UCSD-AML1 (cell line): ENCODE measurements at regions not wholly inside any gene's neighbourhood (a gene's known extent, or its start where the extent isn't known, plus 50 kb on each side); places are given as distances from the start of the nearest gene placed in this dataset.

Experiments
- DNase-seq: peaks from one replicate; lab custom pipeline; 2025; ENCODE audit not compliant: unreplicated experiment; lab: John Stamatoyannopoulos, UW

DNA sequence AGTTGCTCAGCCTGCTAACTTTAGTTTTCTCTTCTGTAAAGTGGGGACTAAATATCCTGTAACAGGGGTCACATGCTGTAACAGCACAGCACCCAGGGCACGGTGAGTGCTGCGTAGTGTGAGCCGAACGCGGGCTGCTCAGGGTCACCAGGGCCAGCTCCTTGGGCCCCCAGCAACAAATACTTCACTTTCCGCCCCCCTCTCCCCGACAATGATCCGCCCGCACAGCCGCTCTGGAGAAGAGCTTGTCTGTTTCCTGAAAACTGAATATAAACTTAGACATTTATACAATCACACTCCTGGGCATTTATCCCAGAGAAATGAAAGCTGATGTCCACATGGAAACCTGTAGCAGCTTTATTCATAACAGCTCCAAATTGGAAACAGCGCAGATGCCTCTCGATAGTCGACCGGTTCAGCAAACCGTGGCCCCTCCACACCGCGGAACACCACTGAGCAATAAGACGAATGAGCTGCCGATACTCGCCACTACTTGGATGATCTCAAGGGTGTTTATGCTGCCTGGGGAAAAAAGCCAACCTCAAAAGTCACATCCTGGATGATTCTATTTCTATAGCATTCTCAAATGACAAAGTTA lies 267.2 kb downstream of the PARN start:
- DNase-seq = no peak

DNA sequence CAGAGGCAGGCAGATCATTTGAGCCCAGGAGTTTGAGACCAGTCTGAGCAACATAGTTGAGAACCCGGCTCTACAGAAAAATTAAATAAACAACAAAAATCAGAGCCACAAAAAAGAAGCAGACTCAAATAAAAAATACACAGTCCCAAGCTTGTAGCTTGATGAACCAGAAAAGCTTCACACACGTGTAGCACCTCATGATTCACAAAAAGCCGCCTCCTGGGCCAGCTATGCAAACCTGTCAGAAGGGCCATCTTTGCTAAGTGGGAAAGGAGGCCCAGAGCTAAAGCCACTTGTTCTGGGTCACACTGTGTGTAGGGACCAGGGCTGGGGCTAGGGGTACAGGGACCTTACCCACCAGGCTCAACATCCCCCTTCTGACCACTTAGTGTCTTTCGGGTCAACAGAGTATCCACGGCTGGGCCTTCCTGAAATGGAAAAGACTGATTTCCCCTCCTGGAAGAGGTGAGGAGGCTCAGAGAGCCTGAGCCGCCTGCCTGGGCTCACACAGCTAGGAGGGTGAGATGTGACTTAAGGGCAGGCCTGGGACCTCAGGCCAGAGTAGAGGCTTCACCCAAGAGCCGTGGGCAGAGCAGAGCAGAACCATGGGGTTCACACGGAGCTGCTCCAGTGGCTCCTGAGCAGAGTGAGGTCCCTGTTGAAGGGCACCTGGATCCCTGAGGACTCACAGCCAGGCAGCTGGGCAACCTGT lies 269.6 kb downstream of the PARN start:
- DNase-seq = no peak

DNA sequence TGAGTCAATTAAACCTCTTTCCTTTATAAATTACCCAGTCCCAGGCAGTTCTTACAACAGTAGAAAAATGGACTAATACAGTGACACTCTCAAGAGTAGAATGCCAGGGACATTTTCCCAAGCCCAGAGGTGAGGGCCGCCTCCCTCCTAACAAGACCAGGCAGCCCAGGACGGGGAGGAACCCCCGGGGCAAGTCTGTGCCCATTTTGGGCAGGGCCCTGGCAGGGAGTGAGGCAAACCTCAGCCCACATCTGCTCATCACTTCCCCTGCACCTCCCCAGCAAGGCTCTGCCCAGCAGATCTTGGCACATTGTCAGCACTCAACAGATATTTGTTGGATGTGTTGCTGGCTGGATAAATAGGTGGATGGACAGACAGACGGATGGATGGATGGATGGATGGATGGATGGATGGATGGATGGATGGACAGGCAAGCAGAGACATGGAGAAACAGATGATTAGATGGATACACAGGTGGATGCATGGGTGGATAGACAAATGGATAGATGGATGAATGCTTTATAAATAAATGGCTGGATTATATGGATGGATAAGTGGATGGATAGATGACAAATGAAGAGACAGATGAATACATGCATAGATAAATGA lies 271.3 kb downstream of the PARN start:
- DNase-seq = no peak

DNA sequence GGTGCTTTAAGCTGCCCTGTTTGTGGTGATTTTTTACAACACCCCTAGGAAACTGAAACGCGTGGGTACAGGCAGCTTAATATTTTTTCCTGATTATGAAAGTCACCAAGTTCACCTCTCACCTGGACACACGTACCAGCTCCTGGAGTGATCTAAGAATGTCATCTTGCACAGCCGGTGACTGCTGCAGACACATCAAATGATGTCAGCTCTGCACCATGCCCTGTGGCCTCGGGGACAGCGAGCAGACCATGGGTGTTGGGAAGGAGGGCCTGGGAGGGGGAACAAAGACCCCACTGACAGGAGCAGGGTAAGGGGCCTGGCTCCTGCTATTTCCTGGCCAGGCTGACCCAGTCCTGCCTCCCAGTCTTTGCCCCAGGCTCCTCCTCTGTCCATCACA lies 272.7 kb downstream of the PARN start:
- DNase-seq = no peak

DNA sequence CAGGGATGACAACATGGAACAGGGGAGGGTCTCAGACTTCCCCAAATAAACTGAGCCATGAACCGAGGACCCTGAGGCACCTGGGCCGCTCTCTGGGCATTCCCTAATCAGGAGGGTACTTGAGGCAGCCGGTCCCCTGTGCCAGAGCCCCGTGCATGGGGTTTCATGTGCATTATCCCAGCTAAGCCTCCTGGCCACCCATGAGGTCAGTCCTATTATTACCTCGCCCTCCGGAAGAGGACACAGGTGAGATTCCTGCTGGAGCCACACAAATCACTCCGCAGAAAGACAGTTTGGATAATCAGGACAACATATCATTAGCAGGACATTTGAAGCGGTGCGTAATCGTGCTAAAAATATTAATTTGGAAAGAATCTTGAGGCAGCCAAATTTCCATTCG lies 274.0 kb downstream of the PARN start:
- no peak for DNase-seq

DNA sequence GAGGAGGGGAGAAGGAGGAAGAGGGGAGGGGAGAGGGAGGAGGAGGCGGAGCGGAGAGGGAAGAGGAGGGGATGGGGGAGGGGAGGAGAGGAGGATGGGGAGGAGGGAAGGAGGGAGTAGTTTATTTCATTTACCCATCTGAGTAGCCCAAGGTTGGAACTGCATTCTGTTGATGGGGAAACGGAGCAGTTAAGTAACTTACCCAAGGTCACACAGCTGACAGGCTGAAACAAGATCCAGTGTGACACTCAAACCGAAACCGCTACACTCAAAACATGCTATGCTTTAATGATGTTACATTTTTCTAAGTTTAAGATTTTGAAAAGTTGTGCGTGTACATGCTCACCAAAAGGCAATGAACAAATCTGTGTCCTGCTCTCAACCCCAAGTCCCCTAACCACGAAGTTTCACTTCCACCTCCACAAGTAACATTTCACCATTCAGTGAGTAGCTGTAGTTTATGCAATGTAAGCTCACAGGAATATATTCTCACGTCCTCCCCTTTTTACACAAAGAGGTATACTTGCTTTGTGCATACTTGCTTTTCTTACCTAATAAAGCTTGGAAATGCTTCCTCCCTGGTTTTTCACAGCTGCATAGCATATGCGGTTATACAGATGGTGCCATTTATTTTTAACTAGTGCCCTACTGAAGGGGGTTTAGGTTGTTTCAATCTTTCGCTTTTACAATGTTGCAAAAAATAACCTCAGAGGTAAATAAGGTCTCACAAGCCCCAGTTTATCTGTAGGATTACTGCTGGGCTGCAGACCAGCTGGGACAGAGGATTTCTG lies 275.3 kb downstream of the PARN start:
- DNase-seq = no peak

DNA sequence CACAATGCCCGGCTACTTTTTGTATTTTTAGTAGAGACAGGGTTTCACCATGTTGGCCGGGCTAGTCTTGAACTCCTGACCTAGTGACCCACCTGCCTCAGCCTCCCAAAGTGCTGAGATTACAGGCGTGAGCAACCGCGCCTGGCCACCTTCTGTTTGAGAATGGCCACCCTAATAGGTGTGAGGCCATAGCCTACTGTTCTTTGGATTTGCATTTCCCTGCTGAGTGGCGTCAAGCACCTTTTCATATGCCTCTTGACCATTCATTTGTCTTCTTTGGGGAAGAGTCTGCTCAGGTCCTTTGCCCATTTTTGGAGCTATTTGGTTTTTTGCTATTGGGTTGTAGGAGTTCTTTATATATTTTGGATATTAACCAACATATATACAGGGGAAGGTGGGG lies 276.7 kb downstream of the PARN start:
- DNase-seq = no peak

DNA sequence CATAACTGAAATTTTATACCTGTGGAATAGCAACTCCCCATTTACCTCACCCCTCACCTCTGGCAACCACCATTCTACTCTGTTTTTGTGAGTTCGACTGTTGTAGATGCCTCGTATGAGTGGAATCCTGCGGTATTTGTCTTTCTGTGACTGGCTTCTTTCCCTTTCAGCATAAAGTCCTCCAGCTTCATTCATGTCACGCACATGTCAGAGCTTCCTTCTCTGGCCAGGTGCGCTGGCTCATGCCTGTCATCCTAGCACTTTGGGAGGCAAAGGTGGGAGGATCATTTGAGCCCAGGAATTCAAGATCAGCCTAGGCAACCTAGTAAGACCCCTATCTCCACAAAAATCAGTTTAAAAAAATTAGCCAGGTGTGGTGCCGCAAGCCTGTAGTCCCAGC lies 278.4 kb downstream of the PARN start:
- no peak for DNase-seq

DNA sequence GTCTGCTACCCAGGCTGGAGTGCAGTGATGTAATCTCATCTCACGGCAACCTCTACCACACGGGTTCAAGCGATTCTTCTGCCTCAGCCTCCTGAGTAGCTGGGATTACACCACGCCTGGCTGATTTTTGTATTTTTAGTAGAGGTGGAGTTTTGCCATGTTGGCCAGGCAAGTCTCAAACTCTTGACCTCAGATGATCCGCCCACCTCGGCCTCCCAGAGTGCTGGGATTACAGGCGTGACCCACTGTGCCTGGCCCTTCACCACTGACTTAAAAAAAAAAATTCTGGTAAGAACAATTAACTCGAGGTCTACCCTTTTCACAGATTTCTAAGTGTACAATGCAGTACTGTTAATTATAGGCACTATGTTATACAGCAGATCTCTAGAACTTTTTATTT lies 279.4 kb downstream of the PARN start:
- no peak for DNase-seq

DNA sequence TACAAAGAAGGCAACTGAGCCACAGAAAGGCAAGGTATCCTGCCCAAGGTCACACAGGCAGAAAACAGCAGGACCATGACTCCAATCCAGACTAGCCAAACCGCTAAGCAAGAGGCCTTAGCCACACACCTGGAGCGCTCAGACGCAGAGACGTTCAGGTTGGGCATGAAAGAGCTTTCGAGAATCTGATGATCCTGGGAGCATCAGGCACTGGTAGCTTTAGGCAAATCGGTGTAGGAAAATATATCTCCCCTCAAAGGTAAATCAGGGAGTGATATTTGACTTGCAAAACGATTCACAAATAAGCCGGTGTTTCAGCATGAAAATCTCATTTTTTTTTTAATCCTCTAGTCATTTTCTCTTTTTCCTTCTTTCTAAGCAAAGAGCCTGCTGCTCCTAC lies 279.0 kb downstream of the MRTFB start:
- no peak for DNase-seq

DNA sequence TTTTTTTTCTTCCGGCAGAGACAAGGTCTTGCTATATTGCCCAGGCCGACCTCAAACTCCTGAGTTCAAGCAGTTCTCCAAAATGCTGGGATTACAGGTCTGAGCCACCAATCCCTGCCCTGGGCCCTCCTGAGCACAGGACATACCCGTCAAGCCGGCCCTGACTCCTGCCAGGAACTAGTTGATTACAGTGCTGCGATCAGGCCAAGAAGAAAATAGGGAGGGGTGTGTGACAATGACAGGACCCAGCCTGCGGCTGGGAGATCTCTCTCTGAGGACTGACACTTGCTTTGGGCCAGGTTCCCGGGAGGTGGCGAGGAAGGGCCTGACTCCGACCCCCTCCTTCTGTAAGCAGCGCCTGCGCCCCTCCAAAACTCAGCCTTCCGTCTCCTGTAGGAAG lies 276.6 kb downstream of the MRTFB start:
- DNase-seq = no peak

DNA sequence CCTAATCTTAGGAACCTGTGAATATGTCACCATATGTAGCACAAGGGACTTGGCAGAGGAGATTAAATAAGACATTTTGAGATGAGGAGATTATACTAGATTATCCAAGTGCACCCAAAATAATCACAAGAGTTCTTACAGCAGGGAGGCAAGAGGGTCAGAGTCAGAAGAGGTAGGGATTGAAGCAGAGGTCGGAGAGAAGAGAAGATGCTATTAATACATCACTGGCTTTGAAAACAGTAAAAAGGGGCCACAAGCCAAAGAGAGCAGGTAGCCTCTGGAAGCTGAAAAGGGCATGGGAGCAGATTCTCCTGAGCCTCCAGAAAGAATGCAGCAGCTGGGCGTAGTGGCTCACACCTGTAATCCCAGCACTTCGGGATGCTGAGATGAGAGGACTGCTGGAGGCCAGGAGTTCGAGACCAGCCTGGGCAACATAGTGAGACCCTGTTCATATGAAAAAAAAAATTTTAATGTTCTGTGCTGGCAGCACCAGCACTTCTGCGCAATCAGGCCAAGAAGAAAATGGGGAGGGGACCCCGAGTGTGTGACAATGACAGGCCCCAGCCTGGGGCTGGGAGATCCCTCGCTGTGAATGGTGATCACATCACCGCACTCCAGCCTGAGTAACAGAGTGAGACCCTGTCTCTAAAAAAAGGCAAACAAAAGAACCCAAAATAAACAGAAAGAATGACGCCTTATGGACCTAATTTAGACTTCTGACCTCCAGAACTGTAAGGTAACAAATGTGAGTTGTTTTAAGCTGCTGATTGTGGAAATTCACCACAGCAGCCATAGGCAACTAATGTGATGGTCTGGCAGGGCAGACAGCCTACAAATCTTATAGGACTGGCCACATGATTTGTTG lies 275.4 kb downstream of the MRTFB start:
- DNase-seq = no peak

DNA sequence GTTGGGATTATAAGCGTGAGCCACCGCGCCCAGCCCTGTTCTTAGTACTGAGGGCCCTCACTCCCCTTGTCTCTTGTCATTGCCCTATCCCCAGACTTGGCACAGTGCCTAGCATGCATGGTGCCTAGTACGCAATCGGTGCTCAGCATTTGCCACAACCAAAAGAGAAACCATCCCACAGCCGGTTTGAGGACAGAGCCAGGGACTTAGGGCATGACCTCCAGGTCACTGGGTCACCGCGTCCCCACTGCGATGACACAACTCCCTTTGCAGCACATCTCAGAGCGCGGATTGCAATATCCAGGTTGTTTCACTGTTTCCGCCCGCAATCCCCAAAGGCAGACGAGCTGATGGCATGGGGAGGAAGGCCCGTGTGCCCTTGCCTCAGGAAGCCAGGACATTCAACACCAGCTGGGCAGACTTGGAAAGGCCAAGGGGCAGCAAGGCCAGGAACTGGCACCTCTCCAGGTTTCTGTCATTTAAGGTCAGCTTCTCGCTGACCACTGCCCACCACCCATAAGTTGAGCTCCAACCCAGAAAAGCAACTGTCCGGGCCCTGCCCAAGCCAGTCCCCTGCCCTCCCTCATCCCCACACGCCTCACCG lies 274.5 kb downstream of the MRTFB start:
- no peak for DNase-seq

DNA sequence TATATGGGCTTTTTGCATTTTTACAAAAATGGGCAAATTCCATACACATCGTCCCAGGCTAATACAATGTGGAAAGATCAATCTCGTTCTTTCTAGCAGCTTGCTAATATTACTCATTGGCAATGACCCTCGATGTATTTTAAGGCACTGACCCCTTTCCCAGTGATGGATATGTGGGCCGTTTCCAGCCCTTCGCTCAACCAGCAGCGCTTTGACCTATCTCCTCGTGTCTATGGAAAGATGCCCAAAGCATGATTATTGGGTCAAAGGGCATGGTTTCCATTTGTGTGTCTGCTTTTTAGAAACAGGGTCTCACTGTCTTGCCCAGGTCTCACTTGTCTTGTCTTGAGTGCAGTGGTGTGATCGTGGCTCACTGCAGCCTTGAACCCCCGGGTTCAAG lies 273.8 kb downstream of the MRTFB start:
- no peak for DNase-seq

DNA sequence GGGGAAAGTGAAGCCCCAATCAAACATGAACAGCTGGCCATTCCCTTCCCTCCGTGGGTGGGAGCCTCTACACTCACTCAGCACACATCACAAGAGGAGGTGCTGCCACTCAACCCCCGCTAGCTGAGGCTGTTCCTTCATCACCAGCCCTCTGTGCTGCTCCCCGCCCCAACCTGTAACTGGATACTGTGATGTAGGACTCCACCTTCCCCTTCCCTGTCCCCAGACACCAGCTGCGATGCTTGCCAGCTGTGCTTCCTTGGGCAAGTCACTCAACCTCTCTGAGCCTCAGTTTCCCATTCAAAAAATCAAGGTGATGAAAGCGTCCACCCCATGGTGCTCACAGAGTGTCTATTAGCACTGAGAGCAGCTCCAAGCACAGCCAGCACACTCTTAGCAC lies 273.2 kb downstream of the MRTFB start:
- no peak for DNase-seq

DNA sequence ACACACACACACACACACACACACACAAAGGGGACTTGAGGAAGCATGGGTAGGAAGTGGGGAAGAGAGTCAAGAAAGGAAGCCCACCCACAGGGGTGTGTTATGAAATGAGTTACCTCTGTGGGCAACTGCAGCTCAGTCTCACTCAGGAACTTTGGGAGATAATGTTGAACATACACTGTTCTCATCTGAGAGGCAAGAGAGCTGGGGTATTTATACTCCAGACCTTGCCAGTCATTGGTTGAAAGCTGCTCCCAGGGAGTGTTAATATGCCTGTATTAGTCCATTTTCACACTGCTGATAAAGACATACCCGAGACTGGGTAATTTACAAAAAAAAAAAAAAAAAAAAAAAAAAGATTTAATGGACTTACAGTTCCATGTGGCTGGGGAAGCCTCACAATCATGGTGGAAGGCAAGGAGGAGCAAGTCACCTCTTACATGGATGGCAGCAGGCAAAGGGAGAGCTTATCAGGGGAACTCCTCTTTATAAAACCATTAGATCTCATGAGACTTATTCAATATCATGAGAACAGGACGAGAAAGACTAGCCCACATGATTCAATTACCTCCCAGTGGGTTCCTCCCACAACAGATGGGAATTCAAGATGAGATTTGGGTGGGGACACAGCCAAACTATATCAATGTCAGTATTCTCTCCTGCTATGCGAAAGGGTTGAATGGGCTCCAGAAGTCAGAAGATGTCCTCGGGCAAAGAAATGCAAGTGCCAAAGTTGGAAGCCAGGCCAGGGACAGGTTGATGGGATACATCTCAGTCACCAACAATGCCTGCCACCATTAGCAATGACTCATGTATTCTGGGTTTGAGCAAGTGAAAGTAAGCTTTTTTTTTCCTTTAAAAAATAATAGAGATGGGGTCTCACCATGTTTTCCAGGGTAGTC lies 270.5 kb downstream of the MRTFB start:
- DNase-seq = no peak

DNA sequence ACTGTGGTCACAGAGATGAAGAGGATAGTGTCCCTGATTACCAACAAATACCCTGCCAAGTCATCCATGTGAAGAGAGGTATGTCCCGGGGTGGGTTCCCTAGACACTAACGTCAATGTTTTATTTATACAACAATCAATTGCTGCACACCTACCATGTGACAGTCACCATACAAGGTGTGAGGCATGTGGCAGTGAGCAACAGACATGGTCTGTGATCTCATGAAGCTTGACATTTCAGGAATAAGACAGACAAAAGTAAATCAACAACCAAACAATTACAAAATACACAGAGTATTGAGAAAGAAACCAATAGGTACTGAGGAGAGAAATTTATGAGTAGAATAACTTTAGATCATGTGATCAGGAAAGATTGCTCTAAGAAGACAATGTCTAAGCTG lies 268.6 kb downstream of the MRTFB start:
- no peak for DNase-seq

DNA sequence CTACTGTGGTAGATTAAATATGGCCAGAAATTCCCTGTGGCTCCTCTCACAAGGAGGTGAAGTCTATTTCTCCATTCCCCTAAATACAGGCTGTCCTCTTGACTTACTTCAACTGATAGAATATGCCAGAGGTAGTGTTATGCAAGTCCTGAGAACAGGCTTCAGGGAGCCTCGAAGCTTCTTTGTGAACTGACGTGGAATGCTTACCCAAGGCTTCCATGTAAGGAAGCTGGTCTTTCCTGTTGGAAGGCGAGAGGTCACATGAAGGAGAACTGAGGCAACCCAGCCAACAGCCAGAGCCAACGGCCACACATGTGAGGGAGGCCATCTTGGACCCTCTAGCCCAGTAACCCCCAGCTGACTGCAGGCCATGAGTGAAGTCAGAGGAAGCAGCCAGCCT lies 267.9 kb downstream of the MRTFB start:
- no peak for DNase-seq

DNA sequence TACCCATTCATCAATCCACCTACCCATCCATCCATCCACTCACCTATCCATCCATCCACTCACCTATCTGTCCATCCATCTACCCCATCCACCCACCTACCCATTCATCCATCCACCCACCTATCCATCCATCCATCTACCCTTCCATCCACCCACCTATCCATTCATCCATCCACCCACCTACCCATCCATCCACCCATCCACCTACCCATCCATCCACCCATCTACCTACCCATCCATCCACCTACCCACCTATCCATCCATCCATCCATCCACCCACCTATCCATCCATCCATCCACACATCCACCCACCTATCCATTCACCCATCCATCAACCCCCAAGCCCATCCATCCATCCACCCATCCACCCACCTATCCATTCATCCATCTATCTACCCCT lies 267.1 kb downstream of the MRTFB start:
- DNase-seq = no peak
